H7 (cell line): ENCODE measurements at regions not wholly inside any gene's neighbourhood (a gene's known extent, or its start where the extent isn't known, plus 50 kb on each side); places are given as distances from the start of the nearest gene placed in this dataset.

Experiments
- DNase-seq: peaks from one replicate; pipeline ENCODE4 v3.0.0; 2012
- H3K27me3 ChIP-seq: 2 replicates; pipeline ENCODE4 v1.6.0; 2011; ENCODE audit warnings: mild to moderate bottlenecking, low read length; ENCODE audit not compliant: control insufficient read depth, insufficient read depth
- H3K36me3 ChIP-seq: replicated peaks from 2 replicates; pipeline ENCODE4 v1.5.1; 2011; ENCODE audit warnings: low read length; ENCODE audit not compliant: control insufficient read depth, insufficient read depth
- H3K4me3 ChIP-seq: 2 replicates; pipeline ENCODE4 v1.5.1; 2011; ENCODE audit warnings: low read depth, mild to moderate bottlenecking, control low read depth, low read length, moderate library complexity; ENCODE audit not compliant: insufficient read depth

GRCh38 chr3:5618170-5618569, 430.7 kb downstream of the EDEM1 start:
- no peaks in the 10 kb centered on the region for H3K27me3 ChIP-seq
- H3K36me3 ChIP-seq, result no peaks in the 10 kb centered on the region
- DNase-seq, result no peak
- H3K4me3 ChIP-seq, result no peak overlapping the region

DNA sequence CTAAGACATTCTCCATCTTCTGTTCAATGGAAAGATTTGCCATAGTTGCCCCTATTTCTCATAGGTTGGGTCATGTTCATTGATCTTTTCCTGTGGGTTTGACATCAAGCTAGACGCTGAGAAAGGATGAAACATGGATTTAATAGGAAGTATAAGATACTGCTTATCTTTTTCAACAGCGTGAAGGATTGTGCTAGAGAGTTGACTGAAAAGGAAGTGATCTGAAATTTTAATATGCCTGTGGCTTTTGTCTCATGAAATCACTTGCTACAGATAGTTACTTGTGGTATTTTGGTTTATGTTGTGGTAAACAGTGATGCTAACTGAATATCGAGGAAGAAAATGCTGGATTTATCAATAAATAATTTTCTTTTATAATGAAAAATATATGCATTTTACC, 442.9 kb downstream of the EDEM1 start:
- no peak overlapping the region for H3K4me3 ChIP-seq
- no peak for DNase-seq

GRCh38 chr3:5633960-5634359, 446.5 kb downstream of the EDEM1 start:
- no peak for DNase-seq
- Histone ChIP-seq H3K36me3 (no peaks in the 10 kb centered on the region), H3K27me3 (no peaks in the 10 kb centered on the region), H3K4me3 (no peak overlapping the region)

More for the DNA sequence above, 442.9 kb downstream of the EDEM1 start:
- no peaks in the 10 kb centered on the region for H3K27me3 ChIP-seq
- H3K36me3 ChIP-seq, result no peaks in the 10 kb centered on the region

DNA sequence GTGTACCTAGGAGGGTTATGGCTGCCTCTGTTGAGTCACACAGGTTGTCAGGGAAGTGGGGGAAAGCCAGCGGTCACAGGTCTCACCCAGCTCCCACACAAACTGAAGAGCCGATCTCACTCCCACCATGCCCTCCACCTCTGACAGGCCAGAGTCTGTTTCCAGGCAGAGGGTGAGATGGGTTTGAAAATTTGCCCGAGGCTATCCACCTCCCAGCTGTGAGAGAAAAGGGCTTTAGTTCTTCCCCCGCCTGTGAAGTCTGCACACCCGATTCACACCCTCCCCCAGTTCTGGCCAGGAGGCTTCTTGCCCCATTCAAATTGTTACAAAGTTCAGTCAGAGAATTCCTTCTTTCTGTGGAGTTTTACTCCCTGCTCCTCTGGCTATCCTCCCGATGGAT, 446.9 kb downstream of the EDEM1 start:
- Histone ChIP-seq H3K4me3 (no peak overlapping the region), H3K36me3 (no peaks in the 10 kb centered on the region), H3K27me3 (no peaks in the 10 kb centered on the region)
- no peak for DNase-seq

DNA sequence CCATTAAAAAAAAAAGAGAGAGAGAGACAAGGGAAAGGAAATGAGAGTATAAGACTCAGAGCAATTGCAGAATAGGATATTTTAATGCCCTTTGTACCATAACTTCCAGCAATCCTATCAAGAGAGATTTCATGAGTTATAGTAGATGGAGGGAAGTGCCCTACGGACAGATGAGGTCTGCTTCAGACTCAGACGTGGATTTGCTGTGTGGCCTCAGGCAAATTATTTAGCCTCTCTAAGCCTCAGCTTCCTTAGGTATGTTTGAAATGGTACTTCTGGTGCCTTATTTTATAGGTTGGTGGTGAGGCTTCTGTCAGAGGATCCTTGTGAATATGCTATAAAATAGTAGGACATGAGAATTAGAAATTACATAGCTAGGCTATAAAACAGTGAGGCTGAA, 448.2 kb downstream of the EDEM1 start:
- no peak for DNase-seq
- no peaks in the 10 kb centered on the region for H3K36me3 ChIP-seq
- H3K4me3 ChIP-seq, result no peak overlapping the region
- H3K27me3 ChIP-seq, result no peaks in the 10 kb centered on the region

DNA sequence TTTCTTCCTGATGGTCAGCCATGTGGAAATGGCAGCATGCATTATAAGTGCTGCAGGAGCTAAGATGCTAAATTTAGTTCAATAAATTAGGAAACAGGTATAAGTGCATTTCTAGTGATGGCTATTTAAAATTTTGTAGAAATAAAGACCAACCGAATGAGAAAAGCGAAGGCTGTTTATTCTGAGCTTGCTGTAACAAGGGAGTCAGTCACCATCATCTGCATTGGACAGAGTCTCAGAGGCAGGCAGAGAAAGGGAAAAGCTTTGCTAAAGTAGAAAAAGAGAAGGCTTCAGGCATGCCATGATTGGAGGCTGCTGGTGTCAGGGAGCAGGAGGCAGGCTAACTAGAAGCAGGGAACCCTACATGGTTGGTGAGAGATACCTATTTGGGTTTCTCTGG, 451.0 kb downstream of the EDEM1 start:
- H3K27me3 ChIP-seq, result no peaks in the 10 kb centered on the region
- H3K4me3 ChIP-seq, result no peak overlapping the region
- no peaks in the 10 kb centered on the region for H3K36me3 ChIP-seq
- DNase-seq, result no peak

GRCh38 chr3:5644773-5645670, 457.5 kb downstream of the EDEM1 start:
- DNase-seq, result no peak
- Histone ChIP-seq H3K4me3 (no peak overlapping the region), H3K27me3 (no peaks in the 10 kb centered on the region), H3K36me3 (no peaks in the 10 kb centered on the region)

DNA sequence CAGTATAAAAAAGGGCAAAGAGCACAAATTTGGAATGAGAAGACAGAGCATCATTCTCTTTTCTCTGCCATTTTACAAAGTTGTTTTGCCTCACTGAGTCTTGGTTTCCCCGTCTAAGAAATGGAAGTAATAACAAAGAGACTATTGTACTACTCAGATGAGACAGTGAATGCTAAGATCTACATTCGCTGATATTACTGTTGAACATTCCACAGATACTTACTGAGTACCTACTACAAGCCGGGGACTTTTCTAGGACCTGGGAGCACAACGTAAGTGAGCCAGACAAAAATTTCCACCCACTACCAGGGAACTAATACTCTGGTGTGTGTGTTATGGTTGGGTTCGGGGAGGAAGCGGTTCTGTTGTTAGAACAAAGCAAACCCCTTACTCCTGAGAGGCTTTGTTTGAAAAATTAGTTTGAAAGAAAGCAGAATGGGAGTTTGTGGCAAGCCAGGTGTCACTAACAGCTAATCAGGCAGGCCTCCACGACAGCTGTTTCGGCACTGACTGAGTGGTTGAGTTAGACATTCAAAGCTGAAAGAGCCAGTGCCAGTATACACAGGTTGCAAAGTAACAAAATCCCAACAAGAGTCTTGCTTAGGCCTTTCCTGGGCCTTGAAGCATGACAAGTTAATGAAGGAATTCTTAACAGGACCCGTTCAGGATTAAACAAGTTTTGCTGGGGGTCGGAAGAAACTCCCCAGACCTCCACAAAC, 458.3 kb downstream of the EDEM1 start:
- no peak for DNase-seq
- Histone ChIP-seq H3K4me3 (no peak overlapping the region), H3K27me3 (no peaks in the 10 kb centered on the region), H3K36me3 (no peaks in the 10 kb centered on the region)

DNA sequence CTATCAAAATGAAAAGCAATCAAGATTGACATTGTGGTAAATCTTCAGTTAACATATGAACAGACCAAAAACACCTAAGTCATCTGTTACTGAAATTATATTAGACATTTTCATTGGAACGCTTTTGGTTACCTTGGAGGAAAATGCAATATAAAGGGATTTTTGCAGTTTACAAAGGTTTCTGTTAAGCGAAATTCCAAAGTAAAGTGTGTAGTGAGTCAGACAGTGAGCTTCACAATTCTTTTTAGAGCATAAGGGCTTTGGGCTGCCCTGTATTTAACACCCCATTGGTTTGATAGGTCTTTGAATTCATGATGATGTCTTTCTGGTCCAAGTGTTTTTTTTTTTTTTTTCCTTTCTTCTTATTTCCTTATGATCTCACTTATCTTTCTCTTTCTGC, 462.8 kb downstream of the EDEM1 start:
- no peaks in the 10 kb centered on the region for H3K27me3 ChIP-seq
- no peak for DNase-seq
- no peak overlapping the region for H3K4me3 ChIP-seq
- H3K36me3 ChIP-seq, result no peaks in the 10 kb centered on the region

GRCh38 chr3:5651351-5651750, 463.8 kb downstream of the EDEM1 start:
- DNase-seq, result no peak
- Histone ChIP-seq H3K36me3 (no peaks in the 10 kb centered on the region), H3K4me3 (no peak overlapping the region), H3K27me3 (no peaks in the 10 kb centered on the region)

GRCh38 chr3:5653426-5654143, 466.1 kb downstream of the EDEM1 start:
- Histone ChIP-seq H3K27me3 (no peaks in the 10 kb centered on the region), H3K4me3 (no peak overlapping the region), H3K36me3 (no peaks in the 10 kb centered on the region)
- no peak for DNase-seq

GRCh38 chr3:5657106-5657505, 469.6 kb downstream of the EDEM1 start:
- Histone ChIP-seq H3K27me3 (no peaks in the 10 kb centered on the region), H3K36me3 (no peaks in the 10 kb centered on the region), H3K4me3 (no peak overlapping the region)
- DNase-seq, result no peak

DNA sequence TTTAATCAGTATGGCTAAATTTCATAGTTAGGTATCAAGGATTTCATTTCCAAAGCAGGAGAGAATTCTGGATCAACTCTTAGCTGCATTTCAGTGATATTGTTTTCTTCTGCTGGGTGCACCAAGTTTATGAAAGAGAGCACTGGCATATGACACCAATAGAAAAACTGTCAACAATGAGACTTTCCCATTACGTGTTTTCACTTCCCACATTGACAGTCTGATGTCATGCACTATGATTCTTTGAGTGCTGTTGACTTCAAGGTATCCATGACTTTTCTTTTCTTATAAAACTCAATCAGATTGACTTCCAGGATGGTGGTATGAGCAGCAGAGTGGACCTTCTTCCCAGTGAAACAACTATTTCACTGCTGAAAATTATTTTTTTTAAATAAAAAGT, 476.1 kb downstream of the EDEM1 start:
- no peak for DNase-seq
- H3K27me3 ChIP-seq, result no peaks in the 10 kb centered on the region

DNA sequence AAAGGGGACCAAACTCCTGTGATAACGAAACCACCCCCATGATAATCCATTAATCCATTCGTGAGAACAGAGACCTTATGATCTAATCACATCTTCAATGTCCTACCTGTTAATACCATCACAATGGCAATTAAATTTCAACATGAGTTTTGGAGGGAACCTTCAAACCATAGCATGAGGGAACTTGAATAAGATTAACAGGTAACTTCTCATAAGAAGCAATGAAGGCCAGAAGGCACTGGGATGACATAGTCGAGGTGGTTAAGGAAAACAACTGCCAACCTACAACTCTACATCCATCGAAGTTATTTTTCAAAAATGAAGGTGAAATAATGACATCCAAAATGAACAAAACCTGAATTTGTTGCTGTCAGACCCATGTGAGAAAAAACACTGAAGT, 478.9 kb downstream of the EDEM1 start:
- Histone ChIP-seq H3K36me3 (no peaks in the 10 kb centered on the region), H3K4me3 (no peak overlapping the region), H3K27me3 (no peaks in the 10 kb centered on the region)
- DNase-seq, result no peak

More for the DNA sequence above, 476.1 kb downstream of the EDEM1 start:
- no peaks in the 10 kb centered on the region for H3K36me3 ChIP-seq
- H3K4me3 ChIP-seq, result no peak overlapping the region

GRCh38 chr3:5673521-5673920, 486.0 kb downstream of the EDEM1 start:
- Histone ChIP-seq H3K27me3 (no peaks in the 10 kb centered on the region), H3K4me3 (no peak overlapping the region), H3K36me3 (no peaks in the 10 kb centered on the region)
- no peak for DNase-seq
